GM06990 (cell line): ENCODE measurements at regions not wholly inside any gene's neighbourhood (a gene's known extent, or its start where the extent isn't known, plus 50 kb on each side); places are given as distances from the start of the nearest gene placed in this dataset.

Source experiments
- DNase-seq: peaks from one replicate; pipeline ENCODE4 v3.0.0-alpha.2; 2011; ENCODE audit not compliant: insufficient read length; ENCODE audit errors: extremely low read depth
- H3K27me3 ChIP-seq: replicated peaks from 2 replicates; pipeline ENCODE4 v1.6.0; 2011; ENCODE audit warnings: low read length; ENCODE audit not compliant: control insufficient read depth, insufficient read depth
- H3K36me3 ChIP-seq: 2 replicates; pipeline ENCODE4 v1.5.1; 2011; ENCODE audit warnings: low read length; ENCODE audit not compliant: control insufficient read depth, insufficient read depth
- H3K4me3 ChIP-seq: replicated peaks from 2 replicates; pipeline ENCODE4 v1.5.1; 2011; ENCODE audit warnings: low read depth, mild to moderate bottlenecking, control low read depth, low read length
- CTCF ChIP-seq: IDR thresholded peaks from 2 replicates; pipeline ENCODE4 v1.5.1; 2011; ENCODE audit warnings: low read length, control low read depth, mild to moderate bottlenecking, inconsistent platforms; ENCODE audit not compliant: insufficient read depth, poor library complexity, severe bottlenecking

GRCh38 chr9:91162311-91162710 lies 199.4 kb downstream of the AUH start:
- H3K4me3 ChIP-seq, result no peak overlapping the region
- H3K36me3 ChIP-seq, result no peaks in the 10 kb centered on the region
- DNase-seq, result no peak
- no peaks in the 10 kb centered on the region; the same call in 1 of the 2 replicates for H3K27me3 ChIP-seq
- no peak for TF ChIP-seq CTCF

- peak; percentile 61 for DNase-seq
- no peak for TF ChIP-seq CTCF
- H3K4me3 ChIP-seq, result no peak overlapping the region
- no peaks in the 10 kb centered on the region; the same call in 1 of the 2 replicates for H3K27me3 ChIP-seq
- no peaks in the 10 kb centered on the region for H3K36me3 ChIP-seq
Observed at GRCh38 chr9:91162784-91163443, 198.8 kb downstream of the AUH start.

- DNase-seq, result no peak
- no peaks in the 10 kb centered on the region for H3K36me3 ChIP-seq
- no peaks in the 10 kb centered on the region; the same call in 1 of the 2 replicates for H3K27me3 ChIP-seq
- no peak overlapping the region for H3K4me3 ChIP-seq
- no peak for TF ChIP-seq CTCF
Observed at GRCh38 chr9:91163444-91163772, 198.3 kb downstream of the AUH start.

GRCh38 chr9:91163773-91164471 lies 197.8 kb downstream of the AUH start:
- H3K27me3 ChIP-seq, result no peaks in the 10 kb centered on the region; the same call in 1 of the 2 replicates

More at GRCh38 chr9:91163773-91164471, 197.8 kb downstream of the AUH start:
- DNase-seq, result no peak
- Histone ChIP-seq H3K36me3 (no peaks in the 10 kb centered on the region), H3K4me3 (no peak overlapping the region)
- no peak for TF ChIP-seq CTCF
